HG03521 (cell line): ENCODE measurements at regions not wholly inside any gene's neighbourhood (a gene's known extent, or its start where the extent isn't known, plus 50 kb on each side); places are given as distances from the start of the nearest gene placed in this dataset.
"Not testable (repeated sequence)": the region's sequence is repeated elsewhere in the genome, so short reads cannot be mapped to it uniquely, and the experiment has no call there.

Experiments
- ATAC-seq: cut with Tn5 transposase; IDR thresholded peaks from one replicate; pipeline ENCODE4 v1.9.1; 2021; ENCODE audit warnings: mild to moderate bottlenecking, moderate library complexity; ENCODE audit not compliant: unreplicated experiment

GRCh38 chr5:63228154-63228553, 649.5 kb downstream of the LRRC70 start:
- no peak for ATAC-seq

GRCh38 chr5:63220244-63220643, 641.6 kb downstream of the LRRC70 start:
- no peak for ATAC-seq

- no peak for ATAC-seq
Measured at GRCh38 chr5:63217422-63217821, 638.8 kb downstream of the LRRC70 start.

GRCh38 chr5:63213256-63213655, 634.6 kb downstream of the LRRC70 start:
- ATAC-seq = no peak

GRCh38 chr5:63211448-63212132, 633.0 kb downstream of the LRRC70 start:
- ATAC-seq = no peak

DNA sequence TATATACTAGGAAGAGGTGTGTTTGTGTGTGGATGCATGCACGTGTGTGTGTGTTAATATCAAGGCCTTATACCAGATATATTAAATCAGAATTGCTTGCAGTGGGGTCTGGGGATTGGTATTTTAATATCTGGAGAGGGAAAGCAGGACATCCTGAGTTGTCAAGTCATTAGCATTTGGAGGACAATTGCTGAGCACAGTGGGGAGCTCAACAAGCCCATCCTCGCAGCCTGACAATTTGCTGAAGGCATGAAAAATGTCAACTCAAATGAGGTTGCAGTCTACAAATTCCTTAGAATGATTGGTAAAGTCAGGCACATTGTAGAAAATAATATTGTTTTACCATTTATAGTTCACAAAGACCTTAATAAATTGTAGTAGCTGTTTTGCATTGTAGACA, 627.4 kb downstream of the LRRC70 start:
- no peak for ATAC-seq

- ATAC-seq = no peak
Measured at GRCh38 chr5:63201738-63202137, 623.1 kb downstream of the LRRC70 start.

- no peak for ATAC-seq
Measured at GRCh38 chr5:63194126-63194525, 615.5 kb downstream of the LRRC70 start.

DNA sequence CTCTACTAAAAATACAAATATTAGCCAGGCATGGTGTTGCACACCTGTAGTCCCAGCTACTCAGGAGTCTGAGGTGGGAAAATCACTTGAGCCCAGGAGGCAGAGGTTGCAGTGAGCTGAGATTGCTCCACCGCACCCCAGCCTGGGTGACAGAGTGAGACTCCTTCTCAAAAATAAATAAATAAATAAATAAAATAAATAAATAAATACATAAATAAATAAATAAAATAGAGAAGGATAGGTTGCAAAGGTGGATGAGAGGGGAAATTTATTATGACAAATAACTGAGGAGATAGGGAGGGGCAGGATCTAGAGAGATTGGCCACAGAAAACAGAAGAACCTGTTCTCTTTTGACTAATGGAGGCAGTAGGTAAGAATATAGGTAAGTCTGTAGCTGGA, 601.6 kb downstream of the LRRC70 start:
- not testable (repeated sequence) for ATAC-seq

DNA sequence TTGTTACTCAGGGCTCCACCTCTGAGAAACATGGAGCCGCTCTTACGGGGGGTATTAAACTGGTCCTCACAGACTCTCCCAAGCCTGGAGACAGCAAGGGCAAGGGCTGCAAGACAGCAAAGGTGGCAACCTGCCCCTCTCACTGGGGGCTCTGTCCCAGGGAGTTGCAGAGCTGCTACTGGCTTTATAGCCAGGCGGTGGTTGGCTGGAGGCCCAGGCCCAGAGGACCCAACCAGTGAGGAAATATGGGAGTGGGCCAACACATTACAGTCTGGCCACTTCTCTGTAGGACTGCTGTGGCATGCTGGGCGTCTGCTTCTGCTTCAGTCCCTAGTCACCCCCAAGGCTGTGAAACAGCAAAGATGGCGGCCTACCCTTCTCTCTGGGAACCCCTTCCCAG, 597.2 kb downstream of the LRRC70 start:
- ATAC-seq = no peak

DNA sequence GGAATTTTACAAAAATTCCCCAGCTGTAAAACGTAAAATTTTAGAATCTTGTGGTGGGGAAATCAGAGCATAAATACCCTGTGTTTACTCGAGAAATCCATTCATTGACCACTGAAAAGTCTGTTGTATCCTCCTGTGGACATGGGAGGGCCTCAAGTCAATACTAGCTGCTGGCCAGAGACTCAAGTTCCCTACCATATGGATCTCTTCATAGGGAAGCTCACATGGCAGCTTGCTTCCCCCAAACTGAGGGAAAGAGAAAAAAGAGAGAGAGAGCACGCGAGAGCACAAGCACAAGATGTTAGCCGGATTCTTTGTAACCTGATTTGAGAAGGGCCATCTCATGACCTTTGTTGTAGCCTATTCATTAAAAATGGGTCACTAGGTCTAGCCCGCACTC, 591.9 kb downstream of the LRRC70 start:
- no peak for ATAC-seq

GRCh38 chr5:63164838-63165535, 586.4 kb downstream of the LRRC70 start:
- no peak for ATAC-seq

GRCh38 chr5:63164339-63164738, 585.7 kb downstream of the LRRC70 start:
- no peak for ATAC-seq

GRCh38 chr5:63155310-63155631, 576.7 kb downstream of the LRRC70 start:
- ATAC-seq = no peak

- no peak for ATAC-seq
Measured at GRCh38 chr5:63154476-63155309, 576.1 kb downstream of the LRRC70 start.

GRCh38 chr5:63152871-63153270, 574.3 kb downstream of the LRRC70 start:
- no peak for ATAC-seq

GRCh38 chr5:63145167-63145566, 566.5 kb downstream of the LRRC70 start:
- no peak for ATAC-seq

- no peak for ATAC-seq
Measured at GRCh38 chr5:63141591-63141990, 563.0 kb downstream of the LRRC70 start.

DNA sequence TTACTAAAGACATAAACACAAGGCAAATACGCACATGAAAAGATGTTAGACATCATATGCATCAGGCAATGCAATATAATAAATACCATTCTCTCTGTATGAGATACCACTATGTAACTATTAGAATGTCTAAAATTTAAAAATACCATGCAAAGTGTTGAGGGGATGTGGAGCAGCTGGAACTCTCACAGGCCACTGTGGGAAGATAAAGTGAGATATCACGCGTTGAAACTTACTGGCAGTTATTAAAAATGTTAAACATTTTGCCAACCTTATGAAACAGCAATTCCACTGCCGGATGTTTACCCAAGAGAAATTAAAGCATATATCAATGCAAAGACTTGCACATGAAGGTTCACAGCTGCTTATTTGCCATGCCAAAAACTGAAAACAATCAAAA, 556.7 kb downstream of the LRRC70 start:
- no peak for ATAC-seq

DNA sequence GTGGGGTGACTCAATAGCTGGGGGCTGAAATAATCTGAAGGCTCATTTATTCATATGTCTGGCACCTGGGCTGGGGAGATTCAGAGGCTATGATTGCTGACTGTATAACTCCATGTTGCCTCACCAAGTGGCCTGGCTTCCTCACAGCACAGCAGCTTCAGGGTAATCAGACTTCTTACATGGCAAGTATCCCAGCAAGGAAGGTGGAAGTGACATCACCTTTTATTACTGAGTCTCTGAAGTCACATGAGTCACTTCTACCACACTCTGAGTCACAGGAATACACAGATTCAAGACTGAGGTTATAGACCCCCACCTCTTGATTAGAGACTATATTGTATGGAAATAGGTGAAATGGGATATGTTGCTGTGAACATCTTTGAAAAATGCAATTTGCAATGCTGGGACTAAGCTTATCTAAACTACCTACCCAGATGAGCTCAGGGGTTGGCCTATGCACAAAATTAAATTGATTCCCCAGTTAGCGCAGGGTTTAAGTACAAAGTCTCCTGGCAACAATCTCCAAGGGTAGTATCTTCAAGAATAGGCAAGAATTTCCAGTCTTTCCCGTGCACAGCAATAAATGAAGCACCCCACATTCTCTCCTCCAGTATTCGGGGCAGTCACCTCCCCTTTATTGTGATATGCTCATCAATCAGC, 553.1 kb downstream of the LRRC70 start:
- ATAC-seq = no peak

DNA sequence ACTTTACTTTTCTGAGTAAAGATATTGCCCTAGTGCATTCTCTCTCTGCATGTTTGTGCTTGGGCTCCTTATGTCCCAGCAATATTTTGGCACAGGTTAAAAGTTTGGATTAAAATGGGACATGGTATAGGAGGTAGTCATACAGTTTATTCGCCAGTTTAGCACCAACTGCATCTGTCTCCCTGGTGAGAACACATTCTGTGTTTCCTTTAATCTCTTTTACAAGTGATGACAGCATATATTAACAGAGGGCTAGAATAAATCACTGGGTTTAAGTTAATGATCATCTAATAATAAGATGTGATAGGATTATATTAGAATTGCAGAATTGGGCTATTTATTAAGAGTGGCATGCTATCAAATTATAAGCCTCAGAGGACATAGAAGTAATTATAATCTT, 550.1 kb downstream of the LRRC70 start:
- ATAC-seq = no peak
